HL-60 (cell line): ENCODE measurements at regions not wholly inside any gene's neighbourhood (a gene's known extent, or its start where the extent isn't known, plus 50 kb on each side); places are given as distances from the start of the nearest gene placed in this dataset.

ENCODE experiments used
- DNase-seq, 2 experiments: peaks; one replicate each; pipeline ENCODE4 v3.0.0-alpha.2; 2010 to 2020; ENCODE audit warnings: low read depth in 1 of 2, low spot score in 1 of 2
- H3K27ac ChIP-seq: fragments of 250-450 bp; sonication (Bioruptor Pico); replicated peaks from 2 replicates; pipeline ENCODE4 v1.5.1; 2020; ENCODE audit warnings: mild to moderate bottlenecking, moderate library complexity
- H3K27me3 ChIP-seq: fragments of 250-450 bp; sonication (Bioruptor Pico); 2 replicates; pipeline ENCODE4 v1.5.1; 2021; ENCODE audit warnings: mild to moderate bottlenecking, moderate library complexity; ENCODE audit not compliant: insufficient read depth, poor library complexity, severe bottlenecking
- H3K4me3 ChIP-seq: replicated peaks from 2 replicates; pipeline ENCODE4 v1.5.1; 2011; ENCODE audit warnings: mild to moderate bottlenecking, control low read depth, low read length; ENCODE audit not compliant: insufficient read depth
- GABPA ChIP-seq: IDR thresholded peaks from 2 replicates; pipeline ENCODE4 v1.6.1; 2012; ENCODE audit warnings: low read depth
- POLR2AphosphoS5 ChIP-seq: IDR thresholded peaks from 2 replicates; pipeline ENCODE4 v1.6.1; 2012; ENCODE audit warnings: low read depth
- REST ChIP-seq: IDR thresholded peaks from 2 replicates; pipeline ENCODE4 v1.6.1; 2012; ENCODE audit warnings: low read depth; ENCODE audit not compliant: insufficient replicate concordance
- SPI1 ChIP-seq: IDR thresholded peaks from 2 replicates; pipeline ENCODE4 v1.6.1; 2012; ENCODE audit warnings: low read depth, mild to moderate bottlenecking, borderline replicate concordance
- TF ChIP-seq, protein P1 (sequence below): IDR thresholded peaks from one replicate; pipeline ENCODE4 v1.5.1; 2011; ENCODE audit warnings: low read length, control low read depth, inconsistent platforms; ENCODE audit not compliant: insufficient read depth

DNA sequence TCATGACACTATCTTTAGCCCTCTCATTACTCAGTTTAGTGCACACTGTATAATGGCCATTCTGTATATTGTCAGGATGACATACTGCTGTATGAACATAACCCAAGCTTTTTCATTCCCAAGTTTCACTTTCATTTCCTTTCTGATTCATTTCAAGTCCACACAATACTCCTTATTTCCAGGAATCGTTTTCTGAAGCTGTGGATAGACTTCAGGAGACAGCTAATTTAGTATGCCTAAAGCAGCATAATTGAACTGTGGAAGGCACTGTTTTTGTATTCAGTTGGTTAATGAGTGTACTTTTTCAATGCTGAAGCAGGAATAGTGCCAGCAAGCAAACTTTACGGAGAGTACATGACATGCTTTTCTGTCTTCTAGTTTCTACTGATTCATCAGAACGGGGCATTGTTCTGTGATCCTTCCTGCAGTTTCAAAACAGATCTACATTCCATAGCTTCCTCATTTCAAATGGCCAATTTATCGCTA lies 578.5 kb upstream of the ZP4 start:
- no peak for TF ChIP-seq POLR2AphosphoS5
- no peak for TF ChIP-seq REST
- TF ChIP-seq, protein P1, sequence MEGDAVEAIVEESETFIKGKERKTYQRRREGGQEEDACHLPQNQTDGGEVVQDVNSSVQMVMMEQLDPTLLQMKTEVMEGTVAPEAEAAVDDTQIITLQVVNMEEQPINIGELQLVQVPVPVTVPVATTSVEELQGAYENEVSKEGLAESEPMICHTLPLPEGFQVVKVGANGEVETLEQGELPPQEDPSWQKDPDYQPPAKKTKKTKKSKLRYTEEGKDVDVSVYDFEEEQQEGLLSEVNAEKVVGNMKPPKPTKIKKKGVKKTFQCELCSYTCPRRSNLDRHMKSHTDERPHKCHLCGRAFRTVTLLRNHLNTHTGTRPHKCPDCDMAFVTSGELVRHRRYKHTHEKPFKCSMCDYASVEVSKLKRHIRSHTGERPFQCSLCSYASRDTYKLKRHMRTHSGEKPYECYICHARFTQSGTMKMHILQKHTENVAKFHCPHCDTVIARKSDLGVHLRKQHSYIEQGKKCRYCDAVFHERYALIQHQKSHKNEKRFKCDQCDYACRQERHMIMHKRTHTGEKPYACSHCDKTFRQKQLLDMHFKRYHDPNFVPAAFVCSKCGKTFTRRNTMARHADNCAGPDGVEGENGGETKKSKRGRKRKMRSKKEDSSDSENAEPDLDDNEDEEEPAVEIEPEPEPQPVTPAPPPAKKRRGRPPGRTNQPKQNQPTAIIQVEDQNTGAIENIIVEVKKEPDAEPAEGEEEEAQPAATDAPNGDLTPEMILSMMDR, result no peak
- TF ChIP-seq SPI1, result no peak
- TF ChIP-seq GABPA, result no peak
- Histone ChIP-seq H3K4me3 (no peak overlapping the region), H3K27ac (no peak overlapping the region), H3K27me3 (no peaks in the 10 kb centered on the region)
- no peak for DNase-seq

- H3K4me3 ChIP-seq, result no peak overlapping the region
- no peak for DNase-seq
- no peaks in the 10 kb centered on the region for H3K27me3 ChIP-seq
- TF ChIP-seq, protein P1, result no peak
- TF ChIP-seq REST, result no peak
- no peak for TF ChIP-seq POLR2AphosphoS5
- TF ChIP-seq SPI1, result no peak
- no peak for TF ChIP-seq GABPA
- H3K27ac ChIP-seq, result no peak overlapping the region
Observed at GRCh38 chr1:238468068-238468467, 577.3 kb upstream of the ZP4 start.

DNA sequence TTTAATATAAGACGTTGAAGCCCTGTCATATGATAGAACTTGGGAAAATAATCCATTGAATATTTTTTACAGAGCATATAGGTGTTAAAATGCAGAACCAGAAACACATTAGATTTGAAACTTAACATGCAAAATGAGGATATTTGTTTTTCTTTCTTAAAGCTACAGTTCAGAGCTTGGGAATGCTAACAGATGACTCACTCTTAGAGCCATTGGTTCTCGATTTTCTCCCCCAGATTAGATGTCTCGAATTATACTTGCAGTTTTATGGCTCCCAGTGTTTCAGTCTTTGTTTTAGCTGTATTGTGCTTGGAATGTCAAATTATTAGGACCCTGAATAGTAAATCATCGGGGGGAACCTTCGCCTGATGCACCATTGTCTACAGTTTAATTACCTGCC lies 575.7 kb upstream of the ZP4 start:
- Histone ChIP-seq H3K27ac (no peak overlapping the region), H3K27me3 (no peaks in the 10 kb centered on the region), H3K4me3 (no peak overlapping the region)
- no peak for DNase-seq
- no peak for TF ChIP-seq REST
- no peak for TF ChIP-seq SPI1
- no peak for TF ChIP-seq GABPA
- no peak for TF ChIP-seq POLR2AphosphoS5

GRCh38 chr1:238465449-238465848 lies 574.7 kb upstream of the ZP4 start:
- no peaks in the 10 kb centered on the region for H3K27me3 ChIP-seq
- no peak overlapping the region for H3K27ac ChIP-seq
- no peak overlapping the region for H3K4me3 ChIP-seq
- DNase-seq, result no peak
- TF ChIP-seq SPI1, result no peak
- TF ChIP-seq, protein P1, result no peak
- TF ChIP-seq POLR2AphosphoS5, result no peak
- no peak for TF ChIP-seq GABPA
- TF ChIP-seq REST, result no peak
